ENCODE measurements at regions not wholly inside any gene's neighbourhood (a gene's known extent, or its start where the extent isn't known, plus 50 kb on each side); places are given as distances from the start of the nearest gene placed in this dataset.

GRCh38 chr6:167226383-167226685 is 64.8 kb upstream of the UNC93A start:
- H3K4me1 Mint-ChIP-seq (ENCODE audit: low read depth, unreplicated experiment): peaks cover 18% of the 10 kb centered on the region
- intact Hi-C loops (cut with micrococcal nuclease; ENCODE audit: unreplicated experiment): no loop called here
- no peak for DNase-seq
- peaks cover 2% of the 10 kb centered on the region for H3K9me3 Mint-ChIP-seq (ENCODE audit: low read depth, unreplicated experiment)
- BruUV-seq (replicated peaks): no TSS peak
- H3K36me3 Mint-ChIP-seq (ENCODE audit: insufficient read depth, unreplicated experiment): peaks cover 6% of the 10 kb centered on the region
- TF ChIP-seq CTCF (IDR thresholded peaks at IDR 0.05; ENCODE audit: unreplicated experiment): no peak
- no peak overlapping the region for H3K27ac Mint-ChIP-seq (ENCODE audit: unreplicated experiment)
- H3K27me3 Mint-ChIP-seq (ENCODE audit: unreplicated experiment): peaks cover 35% of the 10 kb centered on the region
- no peak overlapping the region for H3K4me3 Mint-ChIP-seq (ENCODE audit: low read depth, unreplicated experiment)
- CTCF ChIA-PET: interaction anchor here (0.5 kb wide), 1 partner anchor 619 kb away, joined by 5 read pairs; no protein-coding TSS in a partner anchor

GRCh38 chr6:167226791-167227190 is 64.3 kb upstream of the UNC93A start:
- CTCF ChIA-PET: no interaction called here
- Mint-ChIP-seq H3K36me3 (ENCODE audit: insufficient read depth, unreplicated experiment) (peaks cover 6% of the 10 kb centered on the region), H3K27ac (ENCODE audit: unreplicated experiment) (no peak overlapping the region), H3K9me3 (ENCODE audit: low read depth, unreplicated experiment) (peaks cover 2% of the 10 kb centered on the region), H3K4me1 (ENCODE audit: low read depth, unreplicated experiment) (peaks cover 18% of the 10 kb centered on the region), H3K27me3 (ENCODE audit: unreplicated experiment) (peaks cover 35% of the 10 kb centered on the region), H3K4me3 (ENCODE audit: low read depth, unreplicated experiment) (no peak overlapping the region)
- no TSS peak for BruUV-seq (replicated peaks)
- DNase-seq: no peak
- intact Hi-C loops (cut with micrococcal nuclease; ENCODE audit: unreplicated experiment): no loop called here
- TF ChIP-seq CTCF (IDR thresholded peaks at IDR 0.05; ENCODE audit: unreplicated experiment): no peak

GRCh38 chr6:167227984-167228383 is 63.1 kb upstream of the UNC93A start:
- Mint-ChIP-seq H3K9me3 (ENCODE audit: low read depth, unreplicated experiment) (peaks cover 2% of the 10 kb centered on the region), H3K27me3 (ENCODE audit: unreplicated experiment) (peaks cover 36% of the 10 kb centered on the region), H3K36me3 (ENCODE audit: insufficient read depth, unreplicated experiment) (peaks cover 6% of the 10 kb centered on the region), H3K4me1 (ENCODE audit: low read depth, unreplicated experiment) (peaks cover 17% of the 10 kb centered on the region), H3K4me3 (ENCODE audit: low read depth, unreplicated experiment) (no peak overlapping the region), H3K27ac (ENCODE audit: unreplicated experiment) (no peak overlapping the region)
- no peak for TF ChIP-seq CTCF (IDR thresholded peaks at IDR 0.05; ENCODE audit: unreplicated experiment)
- CTCF ChIA-PET: no interaction called here
- intact Hi-C loops (cut with micrococcal nuclease; ENCODE audit: unreplicated experiment): no loop called here
- no TSS peak for BruUV-seq (replicated peaks)
- no peak for DNase-seq

GRCh38 chr6:167229586-167229985 is 61.5 kb upstream of the UNC93A start:
- no peaks in the 10 kb centered on the region for H3K36me3 Mint-ChIP-seq (ENCODE audit: insufficient read depth, unreplicated experiment)
- no peak for DNase-seq
- no TSS peak for BruUV-seq (replicated peaks)
- peaks cover 52% of the 10 kb centered on the region for H3K27me3 Mint-ChIP-seq (ENCODE audit: unreplicated experiment)
- CTCF ChIA-PET: interaction anchor here (0.6 kb wide), 1 partner anchor 46 kb away, joined by 3 read pairs; no protein-coding TSS in a partner anchor
- no peak for TF ChIP-seq CTCF (IDR thresholded peaks at IDR 0.05; ENCODE audit: unreplicated experiment)
- no peak overlapping the region for H3K4me3 Mint-ChIP-seq (ENCODE audit: low read depth, unreplicated experiment)
- intact Hi-C loops (cut with micrococcal nuclease; ENCODE audit: unreplicated experiment): no loop called here
- H3K9me3 Mint-ChIP-seq (ENCODE audit: low read depth, unreplicated experiment): peaks cover 2% of the 10 kb centered on the region
- no peak overlapping the region for H3K27ac Mint-ChIP-seq (ENCODE audit: unreplicated experiment)
- peaks cover under 1% of the 10 kb centered on the region for H3K4me1 Mint-ChIP-seq (ENCODE audit: low read depth, unreplicated experiment)

- Mint-ChIP-seq H3K27me3 (ENCODE audit: unreplicated experiment) (peaks cover 57% of the 10 kb centered on the region), H3K27ac (ENCODE audit: unreplicated experiment) (no peak overlapping the region), H3K9me3 (ENCODE audit: low read depth, unreplicated experiment) (peaks cover 2% of the 10 kb centered on the region), H3K4me1 (ENCODE audit: low read depth, unreplicated experiment) (no peaks in the 10 kb centered on the region), H3K36me3 (ENCODE audit: insufficient read depth, unreplicated experiment) (no peaks in the 10 kb centered on the region), H3K4me3 (ENCODE audit: low read depth, unreplicated experiment) (no peak overlapping the region)
- CTCF ChIA-PET: no interaction called here
- DNase-seq: no peak
- intact Hi-C loops (cut with micrococcal nuclease; ENCODE audit: unreplicated experiment): no loop called here
- no TSS peak for BruUV-seq (replicated peaks)
- no peak for TF ChIP-seq CTCF (IDR thresholded peaks at IDR 0.05; ENCODE audit: unreplicated experiment)
Observed at GRCh38 chr6:167230288-167230687, 60.8 kb upstream of the UNC93A start.
